ACHN (cell line): ENCODE measurements at regions not wholly inside any gene's neighbourhood (a gene's known extent, or its start where the extent isn't known, plus 50 kb on each side); places are given as distances from the start of the nearest gene placed in this dataset.
"Not testable (repeated sequence)": the region's sequence is repeated elsewhere in the genome, so short reads cannot be mapped to it uniquely, and the experiment has no call there.

Experiments used
- DNase-seq: peaks from one replicate; pipeline ENCODE4 v3.0.0-alpha.2; 2015
- in situ Hi-C: cut with HindIII; loops from 2 replicates; pipeline ENCODE4 v1.10.0; 2017; ENCODE audit warnings: low sequenced_read_pairs, low pct_ligation_motif_present, low pct_unique_long_range_greater_than_20kb

- in situ Hi-C loops = no loop called here
- DNase-seq = no peak
Measured at GRCh38 chr5:135279328-135279727, 119.7 kb downstream of the MACROH2A1 start.

GRCh38 chr5:135276151-135276550 lies 122.9 kb downstream of the MACROH2A1 start:
- in situ Hi-C loops = no loop called here

DNA sequence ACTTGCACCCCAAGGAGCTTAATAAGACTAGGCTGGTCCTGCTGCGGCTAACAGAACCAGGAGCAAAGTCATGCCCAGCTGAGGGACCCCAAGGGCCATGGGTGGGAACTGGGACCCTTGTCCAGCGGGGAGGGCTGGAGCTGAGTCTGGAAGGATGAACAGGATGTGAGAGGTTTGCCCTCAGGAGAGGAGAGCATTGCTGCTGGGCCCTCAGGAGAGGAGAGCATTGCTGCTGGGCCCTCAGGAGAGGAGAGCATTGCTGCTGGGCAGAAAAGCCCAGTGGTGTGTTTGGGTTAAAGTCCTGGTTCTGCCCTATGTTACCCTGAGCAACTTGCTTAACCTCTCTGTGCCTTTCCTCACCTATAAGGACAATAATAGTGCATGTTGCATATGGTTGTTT lies 125.8 kb downstream of the MACROH2A1 start:
- DNase-seq = no peak
- in situ Hi-C loops = no loop called here

More at GRCh38 chr5:135276151-135276550, 122.9 kb downstream of the MACROH2A1 start:
- DNase-seq = no peak

DNA sequence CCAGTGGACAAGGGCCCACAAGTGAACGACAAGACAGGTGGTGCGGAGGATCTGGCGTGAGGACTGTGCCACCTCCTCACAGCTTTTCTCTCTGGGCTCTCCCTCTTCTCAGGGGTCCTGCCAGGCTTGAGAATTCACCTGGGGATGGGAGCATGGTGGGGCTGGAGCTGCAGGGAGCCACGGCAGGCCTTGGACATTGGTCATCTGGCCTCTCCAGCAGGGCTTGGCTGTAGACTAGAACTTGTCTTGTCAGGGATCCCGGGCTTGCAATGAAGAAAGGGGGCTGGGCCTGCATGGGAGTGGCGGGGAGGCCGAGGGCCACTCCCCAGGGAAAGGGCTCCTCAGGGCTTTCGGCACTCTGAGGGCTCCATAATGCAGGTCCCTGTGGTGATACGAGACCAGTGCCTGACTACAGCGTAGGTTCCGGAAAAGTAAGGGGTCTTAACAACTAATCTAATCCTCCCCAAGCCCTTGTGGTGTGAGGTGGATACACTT lies 126.7 kb downstream of the MACROH2A1 start:
- in situ Hi-C loops = no loop called here
- DNase-seq = no peak

- in situ Hi-C loops = no loop called here
Measured at GRCh38 chr5:135271533-135272310, 127.3 kb downstream of the MACROH2A1 start.

GRCh38 chr5:135269931-135270421 lies 129.1 kb downstream of the MACROH2A1 start:
- DNase-seq = no peak
- in situ Hi-C loops = no loop called here

More at GRCh38 chr5:135271533-135272310, 127.3 kb downstream of the MACROH2A1 start:
- no peak for DNase-seq

GRCh38 chr5:135269199-135269598 lies 129.8 kb downstream of the MACROH2A1 start:
- in situ Hi-C loops = no loop called here
- no peak for DNase-seq

- DNase-seq = no peak
- in situ Hi-C loops = no loop called here
Measured at GRCh38 chr5:135266975-135267374, 132.1 kb downstream of the MACROH2A1 start.

DNA sequence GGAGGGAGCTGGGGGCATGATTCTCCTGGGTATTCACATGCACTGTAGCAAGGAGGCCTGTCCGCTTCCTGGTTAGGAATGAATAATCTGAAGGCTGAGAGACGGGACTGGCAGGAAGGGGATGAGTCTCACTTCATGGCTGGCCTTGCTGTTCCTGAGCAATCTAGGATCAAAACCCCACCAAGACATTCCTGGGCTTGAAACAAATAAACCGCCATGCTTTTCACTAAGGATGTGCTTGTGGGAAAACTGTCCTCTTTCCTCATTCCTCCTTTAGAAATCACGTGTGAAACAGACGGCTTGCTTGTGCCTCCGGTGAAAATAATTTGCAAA lies 132.8 kb downstream of the MACROH2A1 start:
- DNase-seq = no peak
- in situ Hi-C loops = no loop called here

GRCh38 chr5:135265497-135266302 lies 133.3 kb downstream of the MACROH2A1 start:
- in situ Hi-C loops = no loop called here
- no peak for DNase-seq

DNA sequence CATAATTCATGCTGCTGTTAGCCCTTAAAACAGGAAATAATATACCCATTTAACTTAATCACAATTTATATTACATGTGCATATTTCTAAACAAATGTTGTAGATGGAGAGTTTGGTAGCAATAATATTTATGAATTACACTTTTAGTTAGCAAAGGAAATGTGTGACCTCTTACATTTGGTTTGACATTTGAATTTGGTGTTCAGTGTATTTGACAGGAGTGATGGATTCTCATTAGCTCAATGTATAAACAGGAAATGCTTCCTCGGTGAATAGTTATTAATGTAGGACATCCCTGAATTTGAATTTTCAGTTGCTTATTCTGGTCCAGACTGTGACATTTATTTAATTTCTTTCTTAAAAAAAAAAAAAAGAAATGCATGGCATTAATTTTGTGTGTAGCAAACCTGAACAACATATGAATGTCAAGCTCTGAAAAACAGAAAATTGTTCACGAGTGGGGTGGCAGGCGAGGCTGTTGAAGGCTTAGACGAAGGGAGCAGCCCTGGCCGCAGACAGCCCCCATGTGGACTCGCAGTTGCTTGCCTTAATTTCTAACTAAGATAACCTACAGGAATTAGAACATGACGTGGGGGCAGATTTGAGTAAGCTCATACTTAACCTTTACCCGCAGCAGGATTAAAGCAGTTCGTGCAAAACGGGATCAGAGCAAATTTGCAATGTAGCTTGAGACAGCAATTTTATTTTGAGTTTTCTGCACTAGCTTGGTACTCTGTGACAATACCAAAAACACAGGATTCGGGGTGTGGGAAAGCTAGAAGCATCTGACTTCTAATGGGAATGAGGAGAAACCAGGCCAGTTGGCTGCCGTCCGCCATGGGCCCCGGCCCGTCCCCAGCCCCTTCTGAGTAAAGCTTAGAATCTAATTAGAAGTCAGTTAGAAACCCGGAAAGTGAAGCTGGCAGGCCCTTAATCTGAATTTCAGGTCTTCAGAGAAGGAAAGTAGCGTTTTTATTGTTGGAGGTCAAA lies 134.3 kb downstream of the MACROH2A1 start:
- in situ Hi-C loops = no loop called here
- no peak for DNase-seq

DNA sequence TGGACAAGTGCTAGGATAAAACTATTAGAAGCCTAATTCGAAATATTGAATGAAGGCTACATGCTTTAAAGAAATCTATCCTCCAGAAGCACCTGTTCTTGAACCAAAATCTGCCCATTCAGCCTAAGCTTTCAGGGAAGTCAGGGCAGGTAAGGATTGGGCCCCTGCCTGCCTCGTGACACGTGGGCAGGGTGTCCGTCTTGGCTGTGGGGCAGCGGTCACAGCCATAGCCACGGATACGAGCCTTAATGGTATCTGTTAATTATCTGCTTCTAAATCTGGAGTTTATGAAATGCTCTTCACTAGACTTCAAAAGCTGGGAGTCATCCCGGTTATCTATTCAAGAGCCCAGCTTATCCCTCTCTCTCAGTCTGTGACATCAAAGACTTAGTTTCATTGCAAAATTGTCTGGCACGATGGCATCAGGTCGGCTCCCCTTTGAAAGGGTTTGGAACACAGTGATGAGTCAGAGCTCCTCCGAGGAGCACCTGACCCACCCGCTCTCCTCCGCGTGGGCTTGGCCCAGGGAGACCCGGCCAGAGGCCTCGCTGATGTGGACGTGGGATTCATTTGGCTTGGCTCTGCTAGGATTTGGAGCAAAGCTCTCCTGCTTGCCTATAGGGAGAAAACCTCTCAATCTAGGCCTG lies 135.9 kb downstream of the MACROH2A1 start:
- in situ Hi-C loops = no loop called here
- no peak for DNase-seq

- DNase-seq = no peak
- in situ Hi-C loops = no loop called here
Measured at GRCh38 chr5:135262364-135262763, 136.7 kb downstream of the MACROH2A1 start.

DNA sequence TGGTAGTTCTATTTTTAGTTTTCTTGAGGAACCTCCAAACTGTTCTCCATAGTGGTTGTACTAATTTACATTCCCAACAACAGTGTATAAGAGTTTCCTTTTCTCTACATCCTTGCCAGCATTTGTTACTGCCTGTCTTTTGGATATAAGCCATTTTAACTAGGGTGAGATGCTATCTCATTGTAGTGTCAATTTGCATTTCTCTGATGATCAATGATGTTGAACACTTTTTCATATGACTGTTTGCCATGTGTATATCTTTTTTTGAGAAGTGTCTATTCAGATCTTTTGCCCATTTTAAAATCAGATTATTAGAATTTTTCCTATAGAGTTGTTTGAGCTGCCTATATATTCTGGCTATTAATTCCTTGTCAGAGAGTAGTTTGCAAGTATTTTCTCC lies 138.9 kb downstream of the MACROH2A1 start:
- DNase-seq, in situ Hi-C loops: not testable (repeated sequence)

GRCh38 chr5:135255461-135256178 lies 143.4 kb downstream of the MACROH2A1 start:
- in situ Hi-C loops = no loop called here

DNA sequence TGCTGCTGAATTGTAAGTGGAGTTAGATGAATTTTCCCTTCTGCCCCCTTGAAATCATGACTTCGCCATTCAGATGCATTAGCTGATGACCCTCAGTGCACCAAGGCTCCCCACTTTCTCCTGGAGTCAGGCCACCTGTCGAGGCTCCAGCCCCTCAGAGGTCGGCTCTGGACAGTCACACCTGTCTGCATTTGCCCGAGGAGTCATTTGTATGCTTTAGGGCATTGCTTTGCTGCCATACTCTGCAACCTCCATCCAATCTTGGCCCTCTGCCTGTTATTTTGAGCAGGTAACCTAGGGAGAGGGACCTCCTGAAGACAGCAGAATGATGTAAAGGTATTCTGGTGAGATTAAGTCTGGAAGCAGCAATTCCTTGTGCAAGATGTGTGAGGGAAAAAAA lies 144.8 kb downstream of the MACROH2A1 start:
- no peak for DNase-seq
- in situ Hi-C loops = no loop called here

More at GRCh38 chr5:135255461-135256178, 143.4 kb downstream of the MACROH2A1 start:
- DNase-seq = no peak

GRCh38 chr5:135253601-135254178 lies 145.3 kb downstream of the MACROH2A1 start:
- in situ Hi-C loops = no loop called here
- DNase-seq = no peak
